C1 segment of cervical spinal cord (tissue), 14 donors: ENCODE measurements at regions not wholly inside any gene's neighbourhood (a gene's known extent, or its start where the extent isn't known, plus 50 kb on each side); places are given as distances from the start of the nearest gene placed in this dataset.
A peak's percentile ranks its signal among the peaks of the same experiment; 100 is the strongest.
"Not testable (repeated sequence)": the region's sequence is repeated elsewhere in the genome, so short reads cannot be mapped to it uniquely, and the experiment has no call there.

ENCODE experiments used
- DNase-seq, 14 donors: peaks; one replicate each; lab custom pipeline; 2025; lab: John Stamatoyannopoulos, UW

GRCh38 chr7:408751-409311, 110.8 kb downstream of the PDGFA start:
- DNase-seq = no peak

- DNase-seq = no peak
These were observed 110.0 kb downstream of the PDGFA start for GRCh38 chr7:409339-410281.

GRCh38 chr7:410395-410910, 109.2 kb downstream of the PDGFA start:
- DNase-seq = no peak

GRCh38 chr7:411116-411515, 108.5 kb downstream of the PDGFA start:
- not testable (repeated sequence) for DNase-seq

GRCh38 chr7:411677-412312, 107.9 kb downstream of the PDGFA start:
- no peak for DNase-seq

GRCh38 chr7:412313-412710, 107.3 kb downstream of the PDGFA start:
- DNase-seq = no peak

- DNase-seq = no peak
These were observed 104.7 kb downstream of the PDGFA start for GRCh38 chr7:414681-415560.

- DNase-seq = no peak
These were observed 103.8 kb downstream of the PDGFA start for GRCh38 chr7:415646-416525.

- no peak for DNase-seq
These were observed 102.7 kb downstream of the PDGFA start for GRCh38 chr7:416761-417624.

GRCh38 chr7:417625-417889, 102.1 kb downstream of the PDGFA start:
- DNase-seq = no peak

- DNase-seq = no peak
These were observed 101.6 kb downstream of the PDGFA start for GRCh38 chr7:417973-418601.

- peak in 10 of 14 donors; percentile 13 to 89 (median 48) for DNase-seq
These were observed 100.9 kb downstream of the PDGFA start for GRCh38 chr7:418636-419280.

GRCh38 chr7:420142-421093, 99.2 kb downstream of the PDGFA start:
- DNase-seq = no peak

- no peak for DNase-seq
These were observed 98.3 kb downstream of the PDGFA start for GRCh38 chr7:421136-421991.

GRCh38 chr7:422191-422885, 97.3 kb downstream of the PDGFA start:
- DNase-seq = no peak

GRCh38 chr7:422886-423225, 96.8 kb downstream of the PDGFA start:
- DNase-seq = no peak
